HG03439 (cell line): ENCODE measurements at regions not wholly inside any gene's neighbourhood (a gene's known extent, or its start where the extent isn't known, plus 50 kb on each side); places are given as distances from the start of the nearest gene placed in this dataset.

Experiments
- ATAC-seq: cut with Tn5 transposase; IDR thresholded peaks from one replicate; pipeline ENCODE4 v1.9.1; 2021; ENCODE audit warnings: mild to moderate bottlenecking, moderate library complexity; ENCODE audit not compliant: unreplicated experiment

DNA sequence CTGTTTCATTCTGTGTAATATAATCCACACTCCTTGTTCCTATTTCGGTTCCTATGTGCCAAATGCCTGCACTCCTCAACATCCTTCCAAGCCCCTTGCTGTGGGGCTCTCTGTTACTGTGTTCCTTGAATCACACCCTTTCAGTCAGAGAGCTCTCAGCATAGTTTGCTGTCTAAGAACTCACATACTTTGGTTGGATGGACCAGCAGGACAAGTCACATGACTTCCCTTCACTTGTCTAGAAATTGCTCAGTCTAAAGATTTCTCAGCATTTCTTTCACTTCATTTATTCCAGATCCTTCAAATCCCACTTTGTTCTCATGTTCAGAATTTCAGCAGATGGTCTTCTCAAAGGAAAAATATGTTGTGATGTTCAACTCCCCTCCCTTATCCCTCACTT is 203.5 kb upstream of the PFN2 start:
- no peak for ATAC-seq

DNA sequence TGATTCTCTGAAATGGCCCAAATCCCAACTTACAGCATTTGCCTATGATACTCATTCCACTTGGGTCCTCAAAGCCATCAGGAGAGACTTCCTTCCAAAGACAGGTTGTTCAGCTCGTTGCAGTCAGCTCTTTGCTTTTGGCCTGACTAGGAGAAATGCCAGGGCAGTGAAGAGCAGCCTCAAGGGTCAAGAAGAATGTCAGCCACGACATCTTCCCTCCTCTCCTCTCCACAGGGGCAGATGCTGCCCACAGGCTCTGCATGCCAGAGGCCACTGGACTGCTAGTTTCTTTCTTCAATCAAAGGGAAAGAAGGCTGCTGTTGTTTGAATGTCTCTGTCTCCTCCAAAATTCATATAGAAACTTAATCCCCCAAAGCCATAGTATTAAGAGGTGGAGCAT is 201.7 kb upstream of the PFN2 start:
- ATAC-seq = no peak

DNA sequence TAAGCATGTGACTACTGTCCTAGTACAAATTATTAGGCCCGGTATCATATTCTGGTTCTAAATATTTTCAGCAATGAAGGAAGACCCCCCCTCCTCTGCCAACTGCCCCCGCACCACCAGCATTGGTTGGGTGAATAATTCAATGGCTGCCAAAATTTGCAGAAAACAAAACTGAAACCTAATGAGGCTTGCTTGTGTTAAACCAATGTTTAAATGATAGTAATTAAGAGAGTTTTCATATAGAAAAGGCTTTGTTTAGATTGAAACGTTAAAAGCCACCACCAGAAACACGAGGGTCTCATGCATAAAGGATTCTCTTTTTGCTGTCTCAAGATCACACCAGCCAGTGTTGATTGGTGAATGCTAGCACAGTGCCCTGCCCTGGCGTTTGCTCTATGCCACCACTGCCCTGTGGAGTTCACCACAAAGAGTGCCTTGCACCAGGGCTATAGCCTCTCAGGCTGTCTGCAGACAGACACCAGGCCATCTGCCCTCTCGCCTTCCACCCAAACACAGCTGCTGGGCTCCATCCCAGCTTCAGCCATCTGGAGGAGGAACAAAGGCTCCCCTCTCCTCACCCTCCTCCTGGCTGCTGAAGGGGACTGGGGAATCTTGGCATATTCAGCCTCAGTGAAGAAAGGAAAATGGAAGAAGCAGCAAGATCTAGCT is 200.3 kb upstream of the PFN2 start:
- no peak for ATAC-seq

DNA sequence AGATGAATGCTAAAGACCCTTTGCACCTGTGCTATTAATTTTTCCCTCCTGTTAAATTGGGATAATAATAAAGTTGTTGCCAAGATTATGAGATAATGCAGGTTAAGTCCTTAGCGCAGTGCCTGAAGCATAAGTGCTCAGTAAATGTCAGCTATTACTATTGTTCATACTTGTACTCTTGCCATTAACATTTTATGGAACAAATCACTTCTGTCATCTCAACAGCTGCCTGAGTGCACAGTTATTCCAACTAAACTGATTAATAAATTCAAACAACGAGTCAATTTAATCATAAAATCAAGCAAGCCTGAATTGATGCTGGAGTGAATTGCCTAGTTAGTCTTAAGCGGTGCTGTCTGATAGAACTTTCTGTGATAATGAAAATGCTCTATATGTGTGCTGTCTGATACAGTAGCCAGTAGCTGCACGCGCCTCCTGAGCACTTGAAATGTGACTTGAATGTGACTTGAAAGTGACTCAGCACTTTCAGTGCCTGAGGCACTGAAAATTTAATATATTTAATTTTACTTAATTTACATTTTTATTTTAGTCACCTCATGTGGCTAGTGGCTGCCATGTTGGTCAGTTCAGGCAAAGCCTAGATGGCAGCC is 198.7 kb upstream of the PFN2 start:
- no peak for ATAC-seq

DNA sequence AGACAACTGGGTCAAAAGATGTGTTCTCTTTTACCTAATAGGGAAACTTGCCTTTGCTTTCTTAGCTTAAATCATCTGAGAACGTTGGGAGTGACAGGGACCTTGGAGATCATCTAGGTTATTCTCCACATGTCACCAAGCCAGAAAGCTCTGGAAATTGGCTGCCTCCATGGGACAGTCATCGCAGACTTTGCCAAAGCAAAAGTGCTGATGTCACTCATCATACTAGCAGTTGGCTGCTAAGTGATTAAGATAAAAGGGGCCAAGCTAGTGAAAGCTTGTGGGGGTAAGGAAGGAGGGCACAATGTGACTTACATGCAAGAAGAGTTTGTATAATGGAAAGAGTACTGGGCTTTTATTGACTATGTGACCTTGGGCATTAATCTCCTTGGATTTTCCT is 198.0 kb upstream of the PFN2 start:
- no peak for ATAC-seq

GRCh38 chr3:150165396-150166094 is 194.8 kb upstream of the PFN2 start:
- ATAC-seq = no peak

- ATAC-seq = no peak
Observed at GRCh38 chr3:150161011-150161410, 190.3 kb upstream of the PFN2 start.

GRCh38 chr3:150158943-150159625 is 188.4 kb upstream of the PFN2 start:
- no peak for ATAC-seq

- no peak for ATAC-seq
Observed at GRCh38 chr3:150152567-150152966, 181.9 kb upstream of the PFN2 start.

- ATAC-seq = no peak
Observed at GRCh38 chr3:150150633-150151032, 179.9 kb upstream of the PFN2 start.

DNA sequence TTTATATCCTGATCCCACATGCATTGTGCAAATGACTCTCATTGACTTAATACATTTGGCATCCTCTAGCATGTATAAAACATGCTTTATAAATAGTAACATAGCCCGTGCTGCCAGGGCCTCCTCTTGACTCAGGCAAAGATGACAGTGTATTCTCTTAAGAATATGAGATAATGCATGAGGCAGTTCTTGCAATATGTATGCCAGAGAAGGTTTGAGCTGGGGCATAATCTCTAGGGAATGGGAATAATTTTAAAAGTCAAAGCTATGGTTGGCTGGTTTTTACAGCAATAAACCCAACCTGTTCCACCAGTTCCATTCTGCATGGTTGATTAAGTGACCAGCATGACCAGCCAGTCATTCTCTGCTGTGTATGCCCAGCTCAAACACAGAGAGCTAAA is 179.0 kb upstream of the PFN2 start:
- ATAC-seq = no peak

DNA sequence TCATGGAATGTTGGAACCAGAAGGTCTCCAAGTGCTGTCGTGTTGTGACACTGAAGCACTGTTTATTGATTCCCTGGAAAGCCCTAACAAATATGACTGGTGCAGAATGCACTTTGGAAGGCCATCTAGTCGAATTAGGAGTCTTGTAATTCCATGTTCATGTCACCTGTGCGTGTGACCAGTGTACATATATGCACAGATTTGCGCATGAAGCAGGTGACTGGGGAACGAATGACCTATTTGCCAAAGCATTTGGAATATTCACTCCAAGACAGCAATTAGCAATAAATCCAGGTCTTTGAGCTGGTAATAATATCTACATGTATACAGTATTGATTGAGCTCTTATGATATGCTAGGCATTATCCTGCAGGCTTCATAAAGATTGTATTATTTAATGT is 177.5 kb upstream of the PFN2 start:
- ATAC-seq = no peak

DNA sequence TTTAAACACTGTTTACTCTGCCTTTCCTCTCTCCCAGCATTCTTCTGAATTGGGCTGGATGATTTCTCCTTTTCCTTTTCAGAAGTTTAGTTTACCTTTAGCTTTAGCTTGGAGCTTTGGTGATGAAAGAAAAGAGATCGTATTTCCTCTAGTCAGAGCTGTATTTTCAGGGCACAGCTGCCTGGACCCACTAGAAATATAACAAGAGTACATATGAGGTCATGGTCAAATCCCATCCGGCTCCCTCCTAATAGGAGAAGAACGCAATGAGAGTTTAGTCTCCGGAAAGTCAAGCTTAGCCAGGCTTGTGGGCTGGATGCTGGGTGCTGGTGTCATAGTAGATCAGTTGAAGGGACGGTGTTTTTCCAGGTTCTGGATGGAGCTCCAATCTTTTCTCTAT is 177.1 kb upstream of the PFN2 start:
- ATAC-seq = no peak

DNA sequence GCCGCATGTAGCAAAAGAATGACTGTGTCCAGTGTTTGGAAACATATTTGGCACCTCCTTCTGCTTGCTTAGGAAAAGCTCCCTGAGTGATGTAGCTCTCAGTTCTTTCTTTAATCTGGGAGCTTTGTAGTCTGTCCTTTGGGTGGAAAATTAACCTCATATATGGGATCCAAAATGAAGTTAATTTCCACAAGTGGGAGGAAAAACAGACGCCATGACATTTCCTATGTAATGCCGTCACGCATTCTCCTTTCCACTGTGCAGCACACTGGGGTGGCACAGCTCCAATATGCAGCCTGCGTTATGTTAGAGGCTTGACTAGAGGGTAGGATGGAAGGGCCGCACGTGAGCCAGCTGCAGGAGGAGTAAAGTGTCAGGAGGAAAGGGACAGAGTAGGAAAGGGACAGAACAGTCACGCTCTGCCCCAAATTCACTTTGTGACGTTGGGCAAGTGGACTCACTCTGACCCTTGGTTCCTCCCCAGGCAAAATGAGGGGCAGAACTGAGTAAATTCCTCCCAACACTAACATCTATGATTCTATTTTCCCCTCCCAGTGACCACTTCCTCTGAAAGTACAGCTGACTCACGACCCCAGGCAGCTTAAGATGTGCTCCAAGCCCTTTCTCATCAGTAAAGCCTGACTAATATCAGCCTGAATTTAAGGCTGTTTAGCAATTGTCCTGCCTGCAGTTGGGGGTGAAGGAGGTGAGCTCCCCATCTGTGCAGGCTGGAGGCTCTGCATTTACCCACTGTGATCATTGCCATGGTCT is 176.5 kb upstream of the PFN2 start:
- ATAC-seq = no peak

- ATAC-seq = no peak
Observed at GRCh38 chr3:150145659-150146058, 175.0 kb upstream of the PFN2 start.

DNA sequence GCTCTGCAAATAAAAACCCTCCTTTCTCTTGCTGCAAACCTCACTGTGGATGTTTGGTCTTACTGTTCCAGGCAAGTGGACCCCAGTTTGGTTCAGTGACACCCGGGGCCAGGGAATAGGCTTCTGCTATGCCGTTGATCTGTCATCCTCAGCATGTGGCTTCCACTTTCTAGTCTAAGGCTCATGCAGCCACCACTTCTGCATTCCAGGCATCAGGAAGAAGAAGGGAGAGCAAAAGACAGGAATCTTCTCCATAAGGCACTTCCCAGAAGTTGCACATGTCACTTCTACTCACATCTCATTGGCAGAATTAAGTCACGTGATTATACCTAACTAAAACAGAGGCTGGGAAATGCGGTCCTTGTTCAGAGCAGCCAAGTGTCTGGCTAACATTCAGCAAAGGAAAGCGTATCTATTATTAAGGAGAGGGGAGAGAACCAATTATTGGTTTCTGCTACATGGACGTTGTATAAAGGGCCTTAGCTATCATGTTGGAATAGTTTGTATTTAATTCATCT is 173.6 kb upstream of the PFN2 start:
- ATAC-seq = no peak

DNA sequence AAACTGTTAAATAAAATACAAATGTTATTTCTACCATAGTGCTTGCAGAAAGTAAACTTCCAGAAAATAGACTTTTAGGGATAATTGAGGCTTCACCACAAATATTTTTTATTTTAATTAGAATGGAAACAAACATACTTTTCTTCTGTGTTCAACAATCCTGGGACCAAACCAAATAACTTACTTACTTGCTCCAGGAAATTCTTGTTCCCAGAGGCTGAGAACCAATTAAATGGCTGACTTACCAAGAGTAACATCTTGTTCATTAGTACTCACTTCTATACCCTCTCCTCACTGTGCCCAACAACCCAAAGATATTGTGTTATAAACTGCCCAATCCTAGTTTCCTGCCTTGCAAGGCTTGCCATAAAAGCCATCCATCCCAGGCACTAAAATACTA is 172.2 kb upstream of the PFN2 start:
- ATAC-seq = no peak

GRCh38 chr3:150141790-150142326 is 171.2 kb upstream of the PFN2 start:
- ATAC-seq = no peak

DNA sequence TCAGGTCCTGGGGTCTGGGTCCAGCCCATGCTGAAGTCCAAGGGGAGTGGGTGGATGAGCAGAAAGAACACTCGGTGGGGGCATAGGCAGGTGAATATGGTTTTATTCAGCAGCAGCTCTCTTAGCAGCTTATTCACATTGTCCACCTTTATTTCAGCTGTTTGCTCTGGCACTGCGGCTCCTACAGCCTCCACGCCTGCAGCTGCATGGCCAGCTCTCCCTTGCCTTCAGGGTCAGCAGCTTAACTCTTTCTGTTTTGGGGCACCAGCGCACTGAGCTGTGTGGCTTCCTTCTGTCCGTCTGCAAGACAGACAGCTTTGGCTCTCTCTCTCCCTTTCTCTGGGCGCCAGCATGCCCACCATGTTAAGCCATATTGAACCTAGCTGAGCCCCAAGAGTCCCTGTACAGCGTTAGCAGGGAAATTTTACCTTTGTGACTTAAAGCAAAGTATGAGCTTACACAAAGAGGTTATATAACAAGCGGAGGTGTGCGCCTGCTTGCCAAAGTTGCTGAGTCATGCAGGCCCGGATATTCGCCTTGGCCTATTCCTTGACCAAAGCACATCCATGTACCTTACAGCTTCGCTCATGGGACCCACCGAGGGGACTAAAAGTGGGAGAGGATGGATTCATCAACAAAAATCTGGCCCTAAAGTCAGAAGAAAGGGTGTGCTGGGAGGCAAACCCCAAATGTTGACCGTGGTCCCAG is 170.1 kb upstream of the PFN2 start:
- no peak for ATAC-seq

DNA sequence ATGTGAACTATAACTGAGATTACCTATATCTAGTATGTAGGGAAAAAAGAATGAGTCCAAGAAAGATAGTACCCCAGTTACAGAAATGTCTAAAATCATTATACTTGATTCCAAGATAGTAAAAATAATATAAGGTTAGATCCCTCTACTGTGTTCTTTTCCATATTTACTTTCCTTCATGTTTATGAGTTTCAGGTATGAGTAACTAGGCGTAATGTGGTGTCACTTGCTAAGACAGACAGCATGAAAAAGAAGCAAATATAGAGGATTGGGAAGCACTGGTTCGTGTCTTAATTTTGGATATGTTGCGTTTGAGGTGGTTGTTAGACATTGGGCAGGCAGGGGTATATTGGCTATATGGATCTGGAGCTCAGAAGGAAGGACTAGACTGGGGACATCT is 168.1 kb upstream of the PFN2 start:
- ATAC-seq = no peak
